Ascending aorta (tissue), 2 donors: ENCODE measurements at regions not wholly inside any gene's neighbourhood (a gene's known extent, or its start where the extent isn't known, plus 50 kb on each side); places are given as distances from the start of the nearest gene placed in this dataset.

Experiments
- DNase-seq, 2 donors: peaks; one replicate each; pipeline ENCODE4 v3.0.0-alpha.2; 2019; ENCODE audit warnings: low spot score in 2 of 2
- H3K27ac ChIP-seq, 2 donors: fragments of 200-600 bp; sonication (generic); one replicate each; pipeline ENCODE4 v1.5.1; 2016 to 2017; ENCODE audit warnings: mild to moderate bottlenecking in 1 of 2
- H3K27me3 ChIP-seq: fragments of 200-600 bp; sonication (generic); one replicate; pipeline ENCODE4 v1.5.1; 2017
- H3K36me3 ChIP-seq, 2 donors: fragments of 200-600 bp; sonication (generic); one replicate each; pipeline ENCODE4 v1.5.1; 2016
- H3K4me1 ChIP-seq, 2 donors: fragments of 200-600 bp; sonication (generic); one replicate each; pipeline ENCODE4 v1.5.1; 2016 to 2017; ENCODE audit warnings: mild to moderate bottlenecking in 1 of 2
- H3K4me3 ChIP-seq, 2 donors: fragments of 200-600 bp; sonication (generic); one replicate each; pipeline ENCODE4 v1.5.1; 2016 to 2017; ENCODE audit warnings: mild to moderate bottlenecking in 1 of 2
- H3K9me3 ChIP-seq, 2 donors: fragments of 200-600 bp; sonication (generic); one replicate each; pipeline ENCODE4 v1.5.1; 2016
- intact Hi-C: fragments of 100-400 bp; cut with DNase I; formaldehyde crosslinking; loops from one replicate; pipeline ENCODE4 v1.15.1; 2023
- TF ChIP-seq, protein P1 (sequence below), 3 experiments: fragments of 200-600 bp in 2 of 3; fragments of 450-650 bp in 1 of 3; sonication (generic) in 2 of 3; IDR thresholded peaks; one replicate each; pipeline ENCODE4 v1.5.1; 2016 to 2019; ENCODE audit warnings: antibody characterized with exemption in 3 of 3, mild to moderate bottlenecking in 1 of 3, moderate library complexity in 1 of 3

DNA sequence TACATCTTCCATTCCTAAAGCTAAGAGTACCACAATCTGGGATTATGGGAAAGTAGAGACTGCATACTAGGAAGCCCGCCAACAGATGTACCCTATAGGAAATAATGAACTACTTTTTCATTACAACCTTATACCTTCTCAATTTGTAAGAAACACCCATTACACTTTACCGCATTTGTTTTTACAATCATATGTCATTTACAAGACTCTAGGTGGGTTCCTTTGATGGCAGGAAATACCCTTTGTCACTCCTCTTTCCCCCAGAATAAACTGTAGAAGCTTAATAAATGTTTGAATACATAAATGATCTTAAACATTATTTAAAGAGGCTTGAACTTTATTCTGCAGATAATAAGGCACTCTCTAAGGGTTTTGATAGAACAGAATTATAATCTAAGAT is 150.1 kb upstream of the TGFBR2 start:
- intact Hi-C loops, result loop anchor here (2.0 kb wide), 1 partner anchor 41 kb away; no protein-coding TSS in a partner anchor

GRCh38 chr3:30457081-30457480 is 149.3 kb upstream of the TGFBR2 start:
- Histone ChIP-seq H3K27ac (peak overlapping the region in 1 of 2 donors; percentile 15), H3K4me1 (peaks cover 3 to 12% of the 10 kb centered on the region in 2 donors), H3K4me3 (no peak overlapping the region), H3K27me3 (no peaks in the 10 kb centered on the region), H3K9me3 (peaks cover 0 to 7% of the 10 kb centered on the region in 2 donors), H3K36me3 (no peaks in the 10 kb centered on the region)
- no peak for DNase-seq
- TF ChIP-seq, protein P1, sequence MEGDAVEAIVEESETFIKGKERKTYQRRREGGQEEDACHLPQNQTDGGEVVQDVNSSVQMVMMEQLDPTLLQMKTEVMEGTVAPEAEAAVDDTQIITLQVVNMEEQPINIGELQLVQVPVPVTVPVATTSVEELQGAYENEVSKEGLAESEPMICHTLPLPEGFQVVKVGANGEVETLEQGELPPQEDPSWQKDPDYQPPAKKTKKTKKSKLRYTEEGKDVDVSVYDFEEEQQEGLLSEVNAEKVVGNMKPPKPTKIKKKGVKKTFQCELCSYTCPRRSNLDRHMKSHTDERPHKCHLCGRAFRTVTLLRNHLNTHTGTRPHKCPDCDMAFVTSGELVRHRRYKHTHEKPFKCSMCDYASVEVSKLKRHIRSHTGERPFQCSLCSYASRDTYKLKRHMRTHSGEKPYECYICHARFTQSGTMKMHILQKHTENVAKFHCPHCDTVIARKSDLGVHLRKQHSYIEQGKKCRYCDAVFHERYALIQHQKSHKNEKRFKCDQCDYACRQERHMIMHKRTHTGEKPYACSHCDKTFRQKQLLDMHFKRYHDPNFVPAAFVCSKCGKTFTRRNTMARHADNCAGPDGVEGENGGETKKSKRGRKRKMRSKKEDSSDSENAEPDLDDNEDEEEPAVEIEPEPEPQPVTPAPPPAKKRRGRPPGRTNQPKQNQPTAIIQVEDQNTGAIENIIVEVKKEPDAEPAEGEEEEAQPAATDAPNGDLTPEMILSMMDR (IDR thresholded peaks at IDR 0.05), result no peak
- intact Hi-C loops, result loop anchor here (2.0 kb wide), 1 partner anchor 40 kb away; no protein-coding TSS in a partner anchor

More for the DNA sequence above, 150.1 kb upstream of the TGFBR2 start:
- H3K4me1 ChIP-seq, result peaks cover 3 to 12% of the 10 kb centered on the region in 2 donors
- no peaks in the 10 kb centered on the region for H3K36me3 ChIP-seq
- TF ChIP-seq, protein P1 (IDR thresholded peaks at IDR 0.05), result no peak
- DNase-seq, result no peak
- peak overlapping the region; percentile 44 to 69 for H3K27ac ChIP-seq
- no peak overlapping the region for H3K4me3 ChIP-seq
- no peaks in the 10 kb centered on the region for H3K27me3 ChIP-seq
- H3K9me3 ChIP-seq, result peaks cover 0 to 7% of the 10 kb centered on the region in 2 donors

DNA sequence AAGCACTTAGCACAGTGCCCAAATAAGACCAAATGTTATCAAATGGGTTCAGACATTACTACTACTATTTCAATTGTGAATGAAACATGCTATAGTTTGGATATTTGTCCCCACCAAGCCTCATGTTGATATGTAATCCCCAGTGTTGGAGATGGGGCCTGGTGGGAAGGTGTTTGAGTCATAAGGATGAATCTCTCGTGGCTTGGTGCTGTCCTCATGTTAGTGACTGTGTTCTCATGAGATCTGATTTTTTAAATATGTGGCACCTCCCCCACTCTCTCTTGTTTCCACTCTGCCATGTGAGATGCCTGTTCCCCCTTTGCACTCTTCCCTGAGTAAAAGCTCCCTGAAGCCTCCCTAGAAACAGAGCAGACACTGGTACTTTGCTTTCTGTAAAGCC is 148.7 kb upstream of the TGFBR2 start:
- Histone ChIP-seq H3K4me1 (peaks cover 3 to 12% of the 10 kb centered on the region in 2 donors), H3K27ac (peak overlapping the region in 1 of 2 donors; percentile 15)
- TF ChIP-seq, protein P1 (IDR thresholded peaks at IDR 0.05), result no peak

DNA sequence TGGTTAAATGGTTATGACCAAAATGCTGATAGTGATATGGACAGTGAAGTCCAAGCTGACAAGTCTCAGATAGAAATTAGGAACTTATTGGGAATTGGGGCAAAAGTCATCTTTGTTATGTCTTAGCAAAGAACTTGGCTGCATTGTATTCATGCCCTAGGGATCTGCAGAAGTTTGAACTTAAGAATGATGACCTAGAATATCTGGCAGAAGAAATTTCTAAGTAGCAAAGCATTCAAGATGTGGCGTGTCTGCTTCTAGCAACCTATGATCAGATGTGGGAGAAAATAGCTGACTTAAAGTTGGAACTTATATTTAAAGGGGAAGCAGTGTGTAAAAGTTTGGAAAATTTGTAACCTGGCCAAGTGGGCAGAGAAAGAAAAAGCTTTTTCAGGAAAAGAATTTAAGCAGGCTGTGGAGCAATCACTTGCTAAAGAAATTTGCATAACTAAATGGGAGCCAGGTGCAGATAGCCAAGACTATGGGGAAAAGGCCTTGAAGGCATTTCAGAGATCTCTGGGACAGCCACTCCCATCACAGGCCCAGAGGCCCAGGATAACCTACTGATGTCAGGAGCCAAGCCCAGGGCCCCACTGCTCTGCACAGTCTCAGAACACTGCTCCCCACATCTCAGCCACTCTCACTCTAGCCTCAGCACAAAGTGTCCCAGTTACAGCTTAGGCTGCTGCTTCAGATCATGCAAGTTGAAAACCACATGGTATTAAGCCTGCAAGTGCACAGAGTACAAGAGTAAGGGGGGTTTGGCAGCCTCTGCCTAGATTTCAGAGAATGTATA is 147.8 kb upstream of the TGFBR2 start:
- H3K4me1 ChIP-seq, result peaks cover 3 to 9% of the 10 kb centered on the region in 2 donors
- no peak overlapping the region for H3K4me3 ChIP-seq
- H3K36me3 ChIP-seq, result no peaks in the 10 kb centered on the region
- H3K9me3 ChIP-seq, result peaks cover 0 to 7% of the 10 kb centered on the region in 2 donors
- intact Hi-C loops, result no loop called here
- TF ChIP-seq, protein P1 (IDR thresholded peaks at IDR 0.05), result no peak
- H3K27me3 ChIP-seq, result no peaks in the 10 kb centered on the region
- DNase-seq, result no peak
- H3K27ac ChIP-seq, result no peak overlapping the region

More for the DNA sequence above, 148.7 kb upstream of the TGFBR2 start:
- Histone ChIP-seq H3K27me3 (no peaks in the 10 kb centered on the region), H3K9me3 (peaks cover 0 to 7% of the 10 kb centered on the region in 2 donors), H3K4me3 (no peak overlapping the region), H3K36me3 (no peaks in the 10 kb centered on the region)
- no peak for DNase-seq
- intact Hi-C loops, result loop anchor here (2.0 kb wide), 1 partner anchor 39 kb away; no protein-coding TSS in a partner anchor

DNA sequence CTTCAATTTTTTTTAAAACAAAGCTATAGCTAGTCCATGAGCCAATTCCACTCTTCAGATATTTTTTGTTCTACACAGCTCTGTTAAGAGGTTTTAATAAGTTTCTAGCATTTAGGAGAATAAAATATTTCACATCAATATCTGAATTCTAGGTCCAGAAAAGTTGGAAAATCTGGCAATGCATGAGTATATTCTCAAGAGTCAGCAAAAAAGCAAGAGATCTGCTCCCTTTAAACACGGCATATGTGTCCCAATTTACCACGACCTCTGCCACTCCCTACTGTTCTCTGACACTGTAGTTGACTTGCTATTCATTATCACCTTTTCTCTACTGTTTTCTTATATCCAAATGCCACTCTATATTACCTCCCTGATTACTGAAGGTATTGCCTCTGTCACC is 145.1 kb upstream of the TGFBR2 start:
- Histone ChIP-seq H3K4me1 (peaks cover 0 to under 1% of the 10 kb centered on the region in 2 donors), H3K9me3 (peaks cover 0 to 11% of the 10 kb centered on the region in 2 donors), H3K27me3 (no peaks in the 10 kb centered on the region), H3K27ac (no peak overlapping the region), H3K36me3 (no peaks in the 10 kb centered on the region), H3K4me3 (no peak overlapping the region)
- intact Hi-C loops, result no loop called here
- TF ChIP-seq, protein P1 (IDR thresholded peaks at IDR 0.05), result no peak
- no peak for DNase-seq
